LNCaP clone FGC (cell line): ENCODE measurements at regions not wholly inside any gene's neighbourhood (a gene's known extent, or its start where the extent isn't known, plus 50 kb on each side); places are given as distances from the start of the nearest gene placed in this dataset.

ENCODE experiments used
- DNase-seq: peaks from one replicate; pipeline ENCODE4 v3.0.0-alpha.2; 2011; ENCODE audit warnings: low read depth
- H3K4me3 ChIP-seq: 2 replicates; pipeline ENCODE4 v1.5.1; 2011; ENCODE audit warnings: mild to moderate bottlenecking, low read depth, low read length, control low read depth
- CTCF ChIP-seq: IDR thresholded peaks from 2 replicates; pipeline ENCODE4 v1.5.1; 2012; ENCODE audit warnings: mild to moderate bottlenecking; ENCODE audit not compliant: control insufficient read depth, insufficient read depth; ENCODE audit errors: extremely low read depth

- no peak overlapping the region for H3K4me3 ChIP-seq
- no peak for DNase-seq
- TF ChIP-seq CTCF = no peak
These were observed 63.1 kb upstream of the DUSP5 start for GRCh38 chr10:110434489-110435096.

- DNase-seq = no peak
- no peak overlapping the region for H3K4me3 ChIP-seq
- no peak for TF ChIP-seq CTCF
These were observed 61.0 kb upstream of the DUSP5 start for GRCh38 chr10:110436554-110437350.

- H3K4me3 ChIP-seq = no peak overlapping the region
- no peak for TF ChIP-seq CTCF
- DNase-seq = no peak
These were observed 60.4 kb upstream of the DUSP5 start for GRCh38 chr10:110437351-110437605.

- DNase-seq = no peak
- TF ChIP-seq CTCF = no peak
- H3K4me3 ChIP-seq = no peak overlapping the region
These were observed 59.9 kb upstream of the DUSP5 start for GRCh38 chr10:110437761-110438341.

GRCh38 chr10:110442746-110443145 is 55.0 kb upstream of the DUSP5 start:
- no peak for TF ChIP-seq CTCF
- H3K4me3 ChIP-seq = no peak overlapping the region
- DNase-seq = no peak

- TF ChIP-seq CTCF = no peak
- DNase-seq = no peak
- no peak overlapping the region for H3K4me3 ChIP-seq
These were observed 54.3 kb upstream of the DUSP5 start for GRCh38 chr10:110443239-110444003.
